Esophagus squamous epithelium (tissue), 5 donors: ENCODE measurements at regions not wholly inside any gene's neighbourhood (a gene's known extent, or its start where the extent isn't known, plus 50 kb on each side); places are given as distances from the start of the nearest gene placed in this dataset.

Experiments
- DNase-seq: peaks from one replicate; lab custom pipeline; 2025; lab: John Stamatoyannopoulos, UW
- H3K27ac ChIP-seq, 4 donors: fragments of 200-600 bp; sonication (generic); one replicate each; pipeline ENCODE4 v1.5.1; 2016 to 2019; ENCODE audit warnings: mild to moderate bottlenecking in 1 of 4
- H3K27me3 ChIP-seq, 4 donors: fragments of 200-600 bp; sonication (generic); 1 replicate in 3 of 4; 2 replicates in 1 of 4; pipeline versions ENCODE4 v1.5.1 to v1.6.0; 2017 to 2021; ENCODE audit warnings: antibody characterized with exemption in 1 of 4
- H3K36me3 ChIP-seq, 3 donors: fragments of 200-600 bp; sonication (generic); one replicate each; pipeline ENCODE4 v1.5.1; 2016 to 2019
- H3K4me1 ChIP-seq, 3 donors: fragments of 200-600 bp; sonication (generic); one replicate each; pipeline ENCODE4 v1.5.1; 2017 to 2019
- H3K4me3 ChIP-seq, 4 donors: fragments of 200-600 bp; sonication (generic); 1 replicate in 3 of 4; 2 replicates in 1 of 4; pipeline ENCODE4 v1.5.1; 2016 to 2019; ENCODE audit warnings: mild to moderate bottlenecking in 2 of 4, moderate library complexity in 1 of 4
- H3K9me3 ChIP-seq, 3 donors: fragments of 200-600 bp; sonication (generic); one replicate each; pipeline ENCODE4 v1.5.1; 2016 to 2019
- CTCF ChIP-seq, 6 experiments: fragments of 450-650 bp in 4 of 6; fragments of 200-600 bp in 2 of 6; sonication (generic) in 2 of 6; IDR thresholded peaks; one replicate each; pipeline ENCODE4 v1.5.1; 2016 to 2019; ENCODE audit warnings: antibody characterized with exemption in 6 of 6, mild to moderate bottlenecking in 4 of 6, moderate library complexity in 4 of 6
- POLR2A ChIP-seq, 4 donors: fragments of 450-650 bp; IDR thresholded peaks; one replicate each; pipeline ENCODE4 v1.6.1; 2017; ENCODE audit warnings: antibody characterized with exemption in 4 of 4, mild to moderate bottlenecking in 4 of 4, moderate library complexity in 3 of 4
- WGBS, 2 donors: methylation state at CpG; one replicate each; pipeline ENCODE4 v1.1.5; 2018; 5-methylcytosine and 5-hydroxymethylcytosine counted together
- intact Hi-C: fragments of 100-400 bp; cut with DNase I; formaldehyde crosslinking; loops from one replicate; pipeline ENCODE4 v1.15.0; 2022
- donor health status: DM: yes; HTN: yes; CAD: no.

- DNase-seq = no peak
- H3K27me3 ChIP-seq = no peaks in the 10 kb centered on the region
- no peak overlapping the region for H3K4me3 ChIP-seq
- intact Hi-C loops = no loop called here
- 86 to 92% methylated on average over 2 of the region's 2 CpGs for WGBS, 2 donors
- H3K9me3 ChIP-seq = no peaks in the 10 kb centered on the region
- H3K27ac ChIP-seq = no peak overlapping the region
- no peaks in the 10 kb centered on the region for H3K36me3 ChIP-seq
- no peaks in the 10 kb centered on the region for H3K4me1 ChIP-seq
- TF ChIP-seq CTCF (IDR thresholded peaks at IDR 0.05) (no peak), POLR2A (IDR thresholded peaks at IDR 0.05) (no peak)
Measured at GRCh38 chr1:30395631-30396030, 327.8 kb downstream of the MATN1 start.

- Histone ChIP-seq H3K27me3 (peaks cover 0 to 43% (median 0%) of the 10 kb centered on the region in 4 donors), H3K36me3 (no peaks in the 10 kb centered on the region), H3K27ac (no peak overlapping the region), H3K4me3 (no peak overlapping the region), H3K9me3 (no peaks in the 10 kb centered on the region), H3K4me1 (no peaks in the 10 kb centered on the region)
- intact Hi-C loops = no loop called here
- no peak for DNase-seq
- WGBS, 2 donors = 54 to 63% methylated on average over 4 of the region's 4 CpGs
- no peak for TF ChIP-seq POLR2A (IDR thresholded peaks at IDR 0.05)
- TF ChIP-seq CTCF (IDR thresholded peaks at IDR 0.05) = no peak
Measured at GRCh38 chr1:30388386-30388785, 335.0 kb downstream of the MATN1 start.

GRCh38 chr1:30386156-30386926 is 337.0 kb downstream of the MATN1 start:
- Histone ChIP-seq H3K4me1 (no peaks in the 10 kb centered on the region), H3K27me3 (peaks cover 0 to 56% (median 0%) of the 10 kb centered on the region in 4 donors), H3K9me3 (no peaks in the 10 kb centered on the region), H3K27ac (no peak overlapping the region), H3K36me3 (no peaks in the 10 kb centered on the region), H3K4me3 (no peak overlapping the region)
- DNase-seq = no peak
- TF ChIP-seq CTCF (IDR thresholded peaks at IDR 0.05) = no peak
- TF ChIP-seq POLR2A (IDR thresholded peaks at IDR 0.05) = no peak
- WGBS, 2 donors = 67 to 69% methylated on average over 2 to 6 of the region's 17 CpGs
- intact Hi-C loops = no loop called here

GRCh38 chr1:30385246-30385995 is 338.0 kb downstream of the MATN1 start:
- TF ChIP-seq POLR2A (IDR thresholded peaks at IDR 0.05) = no peak
- TF ChIP-seq CTCF (IDR thresholded peaks at IDR 0.05) = no peak
- intact Hi-C loops = no loop called here
- H3K27ac ChIP-seq = no peak overlapping the region
- H3K9me3 ChIP-seq = no peaks in the 10 kb centered on the region
- no peak for DNase-seq
- peaks cover 0 to 54% (median 0%) of the 10 kb centered on the region in 4 donors for H3K27me3 ChIP-seq
- H3K4me3 ChIP-seq = no peak overlapping the region
- H3K36me3 ChIP-seq = no peaks in the 10 kb centered on the region
- peaks cover 0 to 2% (median 0%) of the 10 kb centered on the region in 3 donors for H3K4me1 ChIP-seq
- 73 to 83% methylated on average over 10 of the region's 17 CpGs for WGBS, 2 donors
